ENCODE measurements at regions not wholly inside any gene's neighbourhood (a gene's known extent, or its start where the extent isn't known, plus 50 kb on each side); places are given as distances from the start of the nearest gene placed in this dataset.

DNA sequence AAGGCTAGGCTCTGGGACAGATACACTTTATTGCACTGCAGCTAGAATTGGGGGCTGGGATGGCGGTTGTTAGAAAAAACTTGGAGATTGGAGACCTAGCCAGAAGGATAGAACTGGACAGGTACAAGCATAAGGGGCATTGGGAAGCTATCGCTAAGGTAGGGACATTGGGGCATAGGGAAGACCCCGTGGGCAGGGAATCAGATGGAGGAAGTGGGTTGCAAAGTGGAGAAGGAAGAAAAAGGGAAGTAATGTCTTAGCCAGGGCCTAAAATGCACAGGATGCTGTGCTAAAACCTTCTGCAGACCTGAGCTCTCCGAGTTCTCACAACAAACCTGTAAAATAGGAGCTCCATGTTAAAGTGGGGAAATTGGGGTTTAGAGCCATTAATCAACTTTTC, 178.2 kb downstream of the ZDHHC21 start:
- no peak for TF ChIP-seq EZH2 (IDR thresholded peaks at IDR 0.05; ENCODE audit: insufficient read depth, low read length)
- TF ChIP-seq, protein P1, sequence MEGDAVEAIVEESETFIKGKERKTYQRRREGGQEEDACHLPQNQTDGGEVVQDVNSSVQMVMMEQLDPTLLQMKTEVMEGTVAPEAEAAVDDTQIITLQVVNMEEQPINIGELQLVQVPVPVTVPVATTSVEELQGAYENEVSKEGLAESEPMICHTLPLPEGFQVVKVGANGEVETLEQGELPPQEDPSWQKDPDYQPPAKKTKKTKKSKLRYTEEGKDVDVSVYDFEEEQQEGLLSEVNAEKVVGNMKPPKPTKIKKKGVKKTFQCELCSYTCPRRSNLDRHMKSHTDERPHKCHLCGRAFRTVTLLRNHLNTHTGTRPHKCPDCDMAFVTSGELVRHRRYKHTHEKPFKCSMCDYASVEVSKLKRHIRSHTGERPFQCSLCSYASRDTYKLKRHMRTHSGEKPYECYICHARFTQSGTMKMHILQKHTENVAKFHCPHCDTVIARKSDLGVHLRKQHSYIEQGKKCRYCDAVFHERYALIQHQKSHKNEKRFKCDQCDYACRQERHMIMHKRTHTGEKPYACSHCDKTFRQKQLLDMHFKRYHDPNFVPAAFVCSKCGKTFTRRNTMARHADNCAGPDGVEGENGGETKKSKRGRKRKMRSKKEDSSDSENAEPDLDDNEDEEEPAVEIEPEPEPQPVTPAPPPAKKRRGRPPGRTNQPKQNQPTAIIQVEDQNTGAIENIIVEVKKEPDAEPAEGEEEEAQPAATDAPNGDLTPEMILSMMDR (IDR thresholded peaks at IDR 0.05; ENCODE audit: insufficient read depth, low read depth, low read length), result no peak
